ENCODE measurements at regions not wholly inside any gene's neighbourhood (a gene's known extent, or its start where the extent isn't known, plus 50 kb on each side); places are given as distances from the start of the nearest gene placed in this dataset.

DNA sequence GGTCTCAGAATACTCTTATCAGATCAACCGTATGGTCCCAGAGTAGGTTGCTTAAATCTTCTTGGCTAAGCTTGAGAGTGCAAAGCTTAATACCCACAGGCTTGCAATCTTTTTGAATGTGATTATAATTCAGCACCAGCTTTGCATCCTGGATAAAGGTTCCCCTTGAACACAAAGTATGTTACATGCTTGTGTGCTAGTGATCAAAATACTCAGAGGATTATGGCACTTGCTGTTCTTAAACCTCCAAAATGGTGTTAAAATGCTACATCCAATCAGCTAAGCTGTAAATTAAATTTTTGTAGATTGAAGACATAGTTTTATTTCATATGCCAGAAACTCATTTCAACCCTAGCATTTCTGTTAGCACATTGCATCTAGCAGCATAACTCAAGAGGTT lies 812.2 kb upstream of the TENM3 start:
- no peaks in the 10 kb centered on the region for H3K9me3 ChIP-seq (ENCODE audit: control insufficient read depth, insufficient read depth, low read length)
- H3K4me1 ChIP-seq (ENCODE audit: insufficient read depth, low read length): peaks cover 8% of the 10 kb centered on the region; the same call in 1 of the 2 replicates
- no peak overlapping the region for H3K9ac ChIP-seq (ENCODE audit: low read depth, low read length)
- no peaks in the 10 kb centered on the region for H3K36me3 ChIP-seq (ENCODE audit: insufficient read depth, low read length)

DNA sequence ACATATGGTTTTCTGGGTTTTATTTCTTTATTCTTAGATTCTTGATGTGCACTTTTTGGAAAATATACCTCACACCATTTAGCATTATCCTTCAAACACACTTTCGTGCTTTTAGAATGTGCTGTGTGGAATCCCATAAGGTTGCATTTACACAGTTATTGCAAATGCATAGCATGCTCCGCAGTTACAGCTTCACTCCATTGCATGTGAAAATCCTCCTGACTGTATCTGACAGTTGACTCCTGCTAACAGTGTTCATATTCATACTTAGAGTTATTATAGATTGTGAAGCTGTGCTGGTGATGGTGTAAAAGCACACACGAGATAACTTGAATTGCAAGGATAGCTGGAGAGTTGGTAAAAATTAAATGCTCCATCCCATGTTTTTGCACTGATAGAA lies 811.5 kb upstream of the TENM3 start:
- Histone ChIP-seq H3K9ac (ENCODE audit: low read depth, low read length) (no peak overlapping the region), H3K36me3 (ENCODE audit: insufficient read depth, low read length) (no peaks in the 10 kb centered on the region), H3K4me1 (ENCODE audit: insufficient read depth, low read length) (peaks cover 8% of the 10 kb centered on the region; the same call in 1 of the 2 replicates), H3K9me3 (ENCODE audit: control insufficient read depth, insufficient read depth, low read length) (no peaks in the 10 kb centered on the region)

DNA sequence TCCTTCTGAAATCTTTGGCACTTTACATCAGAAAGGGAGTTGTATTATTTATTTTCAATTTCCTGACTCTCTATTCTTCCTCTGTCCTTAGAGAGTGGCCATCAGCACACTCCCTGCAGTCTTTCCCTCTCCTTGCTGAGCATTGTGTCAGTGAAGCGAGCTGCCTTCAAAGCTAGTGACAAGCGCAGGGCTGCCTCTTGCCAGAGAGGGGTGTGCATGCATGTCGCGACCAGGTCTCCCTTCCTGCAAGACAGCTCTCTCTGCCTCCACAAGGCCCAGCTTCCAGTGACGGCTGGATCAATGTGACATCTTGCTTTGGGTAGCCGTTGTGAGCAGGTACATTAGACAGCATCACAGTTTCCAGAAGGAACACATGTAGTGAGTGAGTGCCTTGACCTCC lies 810.9 kb upstream of the TENM3 start:
- H3K4me1 ChIP-seq (ENCODE audit: insufficient read depth, low read length): peaks cover 8% of the 10 kb centered on the region; the same call in 1 of the 2 replicates
- no peaks in the 10 kb centered on the region for H3K9me3 ChIP-seq (ENCODE audit: control insufficient read depth, insufficient read depth, low read length)

DNA sequence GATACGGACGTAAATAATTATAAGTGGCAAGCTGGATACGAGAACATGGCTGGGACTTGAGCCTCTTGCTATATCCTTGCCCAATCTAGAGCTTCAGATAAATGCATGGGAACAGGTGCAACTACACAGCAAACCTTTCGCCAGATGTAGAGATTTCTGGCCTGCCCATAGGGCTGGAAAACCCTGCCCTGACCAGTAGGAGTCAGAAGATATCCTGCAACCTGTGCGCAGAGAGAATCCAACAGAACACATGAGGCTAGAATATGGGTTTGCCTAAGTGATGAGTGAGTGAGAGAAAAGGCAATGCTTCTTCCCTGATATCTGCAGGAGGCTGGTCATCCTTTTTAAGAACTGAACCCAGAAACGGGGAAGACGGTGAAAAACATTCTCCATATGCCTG lies 805.3 kb upstream of the TENM3 start:
- Histone ChIP-seq H3K36me3 (ENCODE audit: insufficient read depth, low read length) (no peaks in the 10 kb centered on the region), H3K4me1 (ENCODE audit: insufficient read depth, low read length) (no peaks in the 10 kb centered on the region), H3K9ac (ENCODE audit: low read depth, low read length) (no peak overlapping the region), H3K9me3 (ENCODE audit: control insufficient read depth, insufficient read depth, low read length) (no peaks in the 10 kb centered on the region)

More for the DNA sequence above, 810.9 kb upstream of the TENM3 start:
- H3K9ac ChIP-seq (ENCODE audit: low read depth, low read length): no peak overlapping the region
- no peaks in the 10 kb centered on the region for H3K36me3 ChIP-seq (ENCODE audit: insufficient read depth, low read length)

DNA sequence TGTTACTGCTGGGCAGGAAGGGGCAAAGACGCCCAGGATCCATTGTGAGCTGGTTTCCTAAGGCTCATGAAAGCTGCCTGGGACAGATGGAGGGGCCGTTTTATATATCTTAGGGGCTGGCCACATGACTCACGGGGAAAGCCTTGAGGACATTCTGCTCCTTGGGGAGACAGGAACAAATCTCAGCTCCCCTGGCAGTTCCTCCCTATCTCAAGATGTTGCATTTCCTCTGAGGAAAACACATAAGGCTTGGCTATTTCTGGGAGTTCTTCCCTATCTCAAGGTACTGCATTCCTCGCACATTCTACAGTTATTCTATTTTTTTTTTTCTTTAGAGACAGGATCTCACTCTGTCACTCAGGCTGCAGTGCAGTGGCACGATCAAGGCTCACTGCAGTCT lies 804.6 kb upstream of the TENM3 start:
- no peaks in the 10 kb centered on the region for H3K9me3 ChIP-seq (ENCODE audit: control insufficient read depth, insufficient read depth, low read length)
- no peaks in the 10 kb centered on the region for H3K4me1 ChIP-seq (ENCODE audit: insufficient read depth, low read length)
- no peak overlapping the region for H3K9ac ChIP-seq (ENCODE audit: low read depth, low read length)
- no peaks in the 10 kb centered on the region for H3K36me3 ChIP-seq (ENCODE audit: insufficient read depth, low read length)

DNA sequence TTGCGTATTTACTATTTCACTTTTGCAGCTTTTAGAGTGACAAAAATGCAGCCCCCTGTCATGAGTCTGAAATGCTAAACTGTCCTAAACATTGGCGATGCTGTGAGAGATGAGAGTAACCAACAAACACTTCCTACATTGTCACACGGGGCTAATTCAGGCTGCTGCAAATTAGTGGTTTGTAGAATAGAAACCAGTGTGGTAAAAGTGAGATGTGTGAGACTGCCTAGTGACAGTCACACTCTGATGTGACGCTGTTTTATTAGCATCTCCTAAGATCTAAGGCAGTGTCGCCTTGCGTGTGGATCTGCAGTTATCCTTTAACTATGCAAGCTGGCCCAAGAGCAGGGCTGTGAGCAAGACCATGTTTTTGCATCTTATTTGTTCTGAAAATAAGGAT lies 800.2 kb upstream of the TENM3 start:
- Histone ChIP-seq H3K9me3 (ENCODE audit: control insufficient read depth, insufficient read depth, low read length) (no peaks in the 10 kb centered on the region), H3K9ac (ENCODE audit: low read depth, low read length) (no peak overlapping the region), H3K36me3 (ENCODE audit: insufficient read depth, low read length) (no peaks in the 10 kb centered on the region), H3K4me1 (ENCODE audit: insufficient read depth, low read length) (no peaks in the 10 kb centered on the region)

DNA sequence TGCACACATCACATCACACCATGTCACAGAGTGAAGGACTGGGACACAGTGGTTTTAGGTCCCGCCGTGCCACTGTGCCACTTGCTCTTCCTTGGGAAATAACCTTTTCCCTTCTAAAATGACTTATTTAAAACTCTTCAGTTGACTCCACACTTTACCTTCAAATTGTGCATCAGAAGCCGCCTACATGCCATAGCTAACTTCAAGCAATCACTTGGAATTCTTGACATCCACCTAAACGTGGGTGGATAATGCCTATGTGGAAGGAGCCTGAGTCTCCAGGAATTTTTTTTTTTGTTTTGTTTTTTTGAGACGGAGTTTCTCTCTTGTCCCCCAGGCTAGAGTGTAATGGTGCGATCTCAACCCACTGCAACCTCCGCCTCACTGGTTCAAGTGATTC lies 777.4 kb upstream of the TENM3 start:
- no peaks in the 10 kb centered on the region for H3K36me3 ChIP-seq (ENCODE audit: insufficient read depth, low read length)
- H3K4me1 ChIP-seq (ENCODE audit: insufficient read depth, low read length): no peaks in the 10 kb centered on the region
- H3K9me3 ChIP-seq (ENCODE audit: control insufficient read depth, insufficient read depth, low read length): no peaks in the 10 kb centered on the region
- H3K9ac ChIP-seq (ENCODE audit: low read depth, low read length): no peak overlapping the region

DNA sequence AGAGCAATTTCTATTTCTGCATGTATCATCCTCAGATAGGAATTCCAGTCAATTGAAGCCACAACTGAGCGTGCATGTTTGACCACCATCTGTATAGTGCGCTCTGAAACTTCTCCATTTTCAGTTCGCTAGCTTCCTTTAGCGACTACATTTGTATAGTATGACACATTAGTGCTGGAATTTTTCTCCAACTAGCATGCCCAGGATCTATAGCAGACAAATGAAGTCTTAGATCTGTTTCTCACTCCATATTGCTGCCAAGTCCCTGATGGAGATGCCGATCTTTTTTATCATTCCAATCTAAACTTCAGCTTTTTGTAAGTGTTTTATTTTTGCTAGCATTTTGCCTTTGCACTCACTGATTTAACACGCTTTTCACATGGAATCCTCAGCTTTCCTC lies 774.8 kb upstream of the TENM3 start:
- Histone ChIP-seq H3K9ac (ENCODE audit: low read depth, low read length) (no peak overlapping the region), H3K36me3 (ENCODE audit: insufficient read depth, low read length) (no peaks in the 10 kb centered on the region), H3K9me3 (ENCODE audit: control insufficient read depth, insufficient read depth, low read length) (no peaks in the 10 kb centered on the region), H3K4me1 (ENCODE audit: insufficient read depth, low read length) (no peaks in the 10 kb centered on the region)

DNA sequence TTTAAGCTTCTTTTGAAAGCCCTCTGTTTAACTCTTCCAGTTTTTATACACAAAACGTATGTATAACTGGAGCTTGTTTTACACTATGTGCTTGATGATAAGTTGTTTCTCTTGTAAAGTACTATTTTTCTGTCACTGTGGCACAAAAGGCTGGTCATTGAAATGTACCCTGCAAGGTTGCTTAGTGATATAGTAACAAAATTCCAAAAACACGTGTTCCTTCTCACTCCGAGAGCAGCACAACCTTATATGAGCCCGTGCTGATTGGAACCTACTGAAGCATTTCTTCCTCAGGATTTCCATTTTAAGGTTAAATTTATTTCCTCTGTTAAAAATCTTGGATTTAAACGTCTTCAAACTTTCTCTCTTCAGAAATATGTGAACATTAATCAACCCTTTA lies 772.9 kb upstream of the TENM3 start:
- no peak overlapping the region for H3K9ac ChIP-seq (ENCODE audit: low read depth, low read length)
- H3K36me3 ChIP-seq (ENCODE audit: insufficient read depth, low read length): no peaks in the 10 kb centered on the region
- H3K9me3 ChIP-seq (ENCODE audit: control insufficient read depth, insufficient read depth, low read length): no peaks in the 10 kb centered on the region
- peaks cover under 1% of the 10 kb centered on the region; the same call in 1 of the 2 replicates for H3K4me1 ChIP-seq (ENCODE audit: insufficient read depth, low read length)

DNA sequence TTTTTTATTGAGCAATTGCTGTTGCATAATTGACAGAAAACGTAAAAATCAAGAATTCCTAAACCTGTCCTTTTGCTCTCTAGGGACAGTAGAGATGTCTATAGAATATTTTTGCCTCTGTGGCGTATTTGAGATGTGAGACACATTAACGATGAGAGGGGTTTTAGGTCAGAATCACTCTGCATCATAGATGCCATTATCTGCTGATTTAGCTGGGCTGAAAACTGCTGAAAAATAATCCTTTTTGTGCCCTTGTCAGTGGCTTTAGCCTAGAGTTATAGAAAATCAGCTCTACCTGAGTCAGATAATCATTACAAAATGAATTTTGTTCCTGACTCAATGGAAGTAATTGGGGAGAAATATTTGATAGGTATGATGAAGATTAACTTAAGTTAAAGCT lies 767.8 kb upstream of the TENM3 start:
- Histone ChIP-seq H3K4me1 (ENCODE audit: insufficient read depth, low read length) (peaks cover 22% of the 10 kb centered on the region; the same call in 1 of the 2 replicates), H3K9ac (ENCODE audit: low read depth, low read length) (peak overlapping the region; percentile 27; the same call in 1 of the 2 replicates)

DNA sequence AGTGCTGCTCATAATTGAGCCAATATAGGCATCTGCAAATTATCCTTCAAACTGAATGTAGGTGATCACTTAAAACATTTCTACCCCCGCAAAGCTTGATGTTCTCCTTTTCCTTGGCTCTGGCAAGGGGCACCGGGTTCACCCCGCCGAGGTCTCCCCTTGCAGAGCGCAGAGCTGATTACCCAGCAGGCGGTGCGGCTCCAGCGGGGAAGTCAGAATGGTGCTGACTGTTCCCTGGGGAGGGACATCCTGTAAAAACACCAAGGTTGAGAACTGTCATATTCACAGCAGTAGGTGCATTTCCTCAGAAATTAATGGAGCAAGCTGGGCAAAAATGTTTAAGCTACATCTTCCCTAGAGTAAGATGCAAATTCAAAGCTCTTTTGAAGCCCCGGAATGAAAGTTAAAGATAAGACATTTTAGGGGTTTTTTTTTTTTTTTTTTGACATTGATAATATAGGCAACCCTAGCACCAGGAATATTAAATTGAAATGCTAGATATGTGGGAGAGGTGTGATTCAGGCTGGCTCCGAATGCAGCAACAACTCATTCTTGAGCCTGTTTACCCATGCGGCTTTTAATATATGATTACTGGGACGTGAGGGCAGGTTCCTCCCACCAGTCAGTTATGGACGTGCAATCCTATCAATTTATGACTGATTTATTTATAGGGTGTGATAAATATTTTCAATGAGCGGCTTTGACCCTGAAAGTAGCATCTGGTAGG lies 767.3 kb upstream of the TENM3 start:
- Histone ChIP-seq H3K36me3 (ENCODE audit: insufficient read depth, low read length) (no peaks in the 10 kb centered on the region), H3K4me1 (ENCODE audit: insufficient read depth, low read length) (peaks cover 22% of the 10 kb centered on the region; the same call in 1 of the 2 replicates), H3K9ac (ENCODE audit: low read depth, low read length) (peak overlapping the region; percentile 27; the same call in 1 of the 2 replicates), H3K9me3 (ENCODE audit: control insufficient read depth, insufficient read depth, low read length) (no peaks in the 10 kb centered on the region)

More for the DNA sequence above, 767.8 kb upstream of the TENM3 start:
- Histone ChIP-seq H3K9me3 (ENCODE audit: control insufficient read depth, insufficient read depth, low read length) (no peaks in the 10 kb centered on the region), H3K36me3 (ENCODE audit: insufficient read depth, low read length) (no peaks in the 10 kb centered on the region)

DNA sequence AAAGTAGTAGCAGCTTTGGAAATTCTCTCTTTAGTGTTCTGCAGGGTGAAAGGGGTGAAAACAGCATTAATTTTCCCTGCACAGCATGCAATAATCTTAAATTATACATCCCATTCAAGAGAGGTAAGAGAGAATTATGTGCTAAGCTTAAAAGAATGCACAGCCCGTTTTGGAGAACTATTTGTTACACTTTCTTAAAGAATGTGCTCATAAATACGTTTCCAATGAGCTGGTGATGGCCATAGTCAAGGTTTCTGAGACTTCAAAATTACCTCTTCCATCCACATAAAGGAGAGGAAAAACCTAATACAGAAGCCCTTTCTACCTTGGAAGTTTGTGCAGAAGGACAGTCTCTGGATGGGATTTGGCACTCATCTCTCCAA lies 766.7 kb upstream of the TENM3 start:
- H3K4me1 ChIP-seq (ENCODE audit: insufficient read depth, low read length): peaks cover 22% of the 10 kb centered on the region; the same call in 1 of the 2 replicates
- H3K9ac ChIP-seq (ENCODE audit: low read depth, low read length): no peak overlapping the region
- no peaks in the 10 kb centered on the region for H3K36me3 ChIP-seq (ENCODE audit: insufficient read depth, low read length)
- no peaks in the 10 kb centered on the region for H3K9me3 ChIP-seq (ENCODE audit: control insufficient read depth, insufficient read depth, low read length)

DNA sequence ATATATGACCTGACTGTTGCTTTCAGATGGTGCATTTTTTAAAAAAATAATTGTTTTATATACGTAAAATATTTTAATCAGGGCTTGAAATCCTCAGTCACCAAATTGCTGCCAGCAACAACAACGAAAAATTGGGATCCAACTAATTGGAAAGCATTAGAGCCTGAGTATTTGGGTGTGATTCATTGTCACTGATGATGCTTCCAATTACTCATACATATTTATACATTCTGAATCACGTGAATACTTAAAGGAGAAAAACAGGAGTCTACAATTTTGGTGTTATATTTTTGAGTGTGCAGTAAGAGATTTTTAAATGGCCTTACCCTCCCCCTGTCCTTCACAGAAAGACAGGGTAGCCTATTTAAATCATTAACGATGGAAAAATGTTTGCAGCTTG lies 765.6 kb upstream of the TENM3 start:
- Histone ChIP-seq H3K36me3 (ENCODE audit: insufficient read depth, low read length) (no peaks in the 10 kb centered on the region), H3K4me1 (ENCODE audit: insufficient read depth, low read length) (peaks cover 22% of the 10 kb centered on the region; the same call in 1 of the 2 replicates)

DNA sequence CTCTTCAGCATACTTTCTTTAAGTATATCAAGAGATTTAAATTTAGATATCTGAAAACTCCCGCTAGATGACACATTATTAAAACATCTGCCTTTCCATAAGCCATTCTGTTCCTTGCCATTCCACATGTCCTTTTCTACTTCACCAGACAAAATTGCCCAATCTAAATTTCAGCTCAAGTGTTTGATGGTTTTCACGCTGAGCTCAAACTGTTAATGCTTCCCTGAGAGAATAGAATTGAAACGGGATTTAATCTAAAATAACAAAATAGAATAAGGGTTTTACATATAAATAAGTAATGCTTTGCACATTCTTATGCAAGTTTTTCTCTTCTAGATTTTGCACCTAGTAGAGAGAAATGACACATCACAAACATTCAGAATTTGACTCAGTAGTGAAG lies 764.5 kb upstream of the TENM3 start:
- no peak overlapping the region for H3K9ac ChIP-seq (ENCODE audit: low read depth, low read length)
- peaks cover 26% of the 10 kb centered on the region; the same call in 1 of the 2 replicates for H3K4me1 ChIP-seq (ENCODE audit: insufficient read depth, low read length)
- H3K9me3 ChIP-seq (ENCODE audit: control insufficient read depth, insufficient read depth, low read length): no peaks in the 10 kb centered on the region
- no peaks in the 10 kb centered on the region for H3K36me3 ChIP-seq (ENCODE audit: insufficient read depth, low read length)

More for the DNA sequence above, 765.6 kb upstream of the TENM3 start:
- Histone ChIP-seq H3K9me3 (ENCODE audit: control insufficient read depth, insufficient read depth, low read length) (no peaks in the 10 kb centered on the region), H3K9ac (ENCODE audit: low read depth, low read length) (no peak overlapping the region)

DNA sequence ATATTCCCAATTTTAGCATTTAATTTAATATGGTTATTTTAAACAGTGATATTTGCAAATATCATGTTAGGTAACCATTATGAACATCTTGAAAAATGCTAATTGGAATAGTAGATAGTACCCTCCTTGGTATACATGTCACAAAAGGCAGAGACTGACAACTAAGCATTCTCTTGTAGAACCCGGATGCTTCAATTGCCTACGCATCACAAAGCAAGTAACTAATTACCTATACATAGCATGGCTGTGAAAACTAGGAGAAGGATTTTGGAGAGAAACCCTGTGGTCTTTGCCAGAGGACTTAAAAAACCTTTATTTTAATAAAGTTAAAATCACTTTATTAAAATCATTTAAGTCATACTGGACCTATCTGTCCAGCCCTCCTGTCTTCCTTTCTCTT lies 764.1 kb upstream of the TENM3 start:
- no peaks in the 10 kb centered on the region for H3K36me3 ChIP-seq (ENCODE audit: insufficient read depth, low read length)
- no peaks in the 10 kb centered on the region for H3K9me3 ChIP-seq (ENCODE audit: control insufficient read depth, insufficient read depth, low read length)
- no peak overlapping the region for H3K9ac ChIP-seq (ENCODE audit: low read depth, low read length)
- H3K4me1 ChIP-seq (ENCODE audit: insufficient read depth, low read length): peaks cover 29% of the 10 kb centered on the region; the same call in 1 of the 2 replicates
